K562 (cell line): ENCODE measurements at regions not wholly inside any gene's neighbourhood (a gene's known extent, or its start where the extent isn't known, plus 50 kb on each side); places are given as distances from the start of the nearest gene placed in this dataset.

ENCODE experiments used
- ATAC-seq: fragments of 200-7000 bp; cut with Tn5 transposase; 3 replicates; pipeline ENCODE4 v1.9.1; 2020; ENCODE audit warnings: moderate library complexity
- BruUV-seq: library from RNA; stranded (reverse); fragments of 400-500 nt; replicated peaks from 2 replicates; lab custom pipeline; 2021; lab: Mats Ljungman, UMichigan
- CTCF ChIA-PET: fragments of 300-600 bp; formaldehyde crosslinking; extraction: SDS; loops from one replicate; lab custom pipeline; 2021; ENCODE audit warnings: low intra/inter-chr PET ratio; lab: Yijun Ruan, JAX
- POLR2A ChIA-PET: fragments of 300-600, 350-650 bp; sonication (Branson Sonifier 250); formaldehyde crosslinking; extraction: SDS; loops from one replicate; lab custom pipeline; 2021; ENCODE audit warnings: antibody characterized with exemption, inconsistent platforms; lab: Yijun Ruan, JAX
- DNase-seq, 4 experiments: peaks; one replicate each; pipeline versions ENCODE4 v3.0.0 to v3.0.0-alpha.2; 2011 to 2018; ENCODE audit warnings: low spot score in 3 of 4, mixed read lengths in 3 of 4; ENCODE audit errors: extremely low read depth in 1 of 4
- FAIRE-seq: peaks from 2 replicates; lab custom pipeline; 2011; peaks lifted over from hg19 to GRCh38; lab: Jason Lieb, UNC
- H2AFZ ChIP-seq: 2 replicates; pipeline ENCODE4 v1.6.0; 2011; ENCODE audit warnings: low read depth, low read length, control low read depth, inconsistent platforms
- H3K27ac ChIP-seq: fragments of 200-600 bp; 3 replicates; pipeline ENCODE4 v1.8.0; 2011; ENCODE audit warnings: low read depth, mild to moderate bottlenecking, control low read depth, inconsistent platforms, low read length, moderate library complexity, mixed read lengths; ENCODE audit errors: extremely low read depth
- H3K27me3 ChIP-seq, 2 experiments: fragments of 300-600 bp in 1 of 2; 2 replicates in 1 of 2; 3 replicates in 1 of 2; pipeline versions ENCODE4 v1.6.0 to v1.8.0; 2011; ENCODE audit warnings: inconsistent platforms in 2 of 2, low read length in 2 of 2, mild to moderate bottlenecking in 1 of 2, mixed read lengths in 1 of 2, moderate library complexity in 1 of 2; ENCODE audit not compliant: control insufficient read depth in 2 of 2, insufficient read depth in 2 of 2
- H3K36me3 ChIP-seq: fragments of 300-600 bp; 3 replicates; pipeline ENCODE4 v1.8.0; 2011; ENCODE audit warnings: mild to moderate bottlenecking, low read length, inconsistent platforms; ENCODE audit not compliant: control insufficient read depth, insufficient read depth
- H3K4me1 ChIP-seq, 2 experiments: fragments of 200-600 bp in 1 of 2; replicated peaks in 1 of 2; 2 replicates in 1 of 2; 3 replicates in 1 of 2; pipeline versions ENCODE4 v1.5.1 to v1.8.0; 2011; ENCODE audit warnings: inconsistent platforms in 2 of 2, low read length in 2 of 2, mild to moderate bottlenecking in 1 of 2, mixed read lengths in 1 of 2, moderate library complexity in 1 of 2; ENCODE audit not compliant: control insufficient read depth in 2 of 2, insufficient read depth in 2 of 2
- H3K4me2 ChIP-seq: 2 replicates; pipeline ENCODE4 v1.6.1; 2011; ENCODE audit warnings: low read length, control low read depth, inconsistent platforms, mixed read lengths; ENCODE audit not compliant: insufficient read depth
- H3K4me3 ChIP-seq: fragments of 200-600 bp; sonication (generic), shearing (Covaris generic); 2 replicates; pipeline ENCODE4 v1.5.1; 2016; ENCODE audit warnings: control low read depth, inconsistent platforms
- H3K79me2 ChIP-seq: fragments of 200-600 bp; 3 replicates; pipeline ENCODE4 v1.8.0; 2011; ENCODE audit warnings: low read length, inconsistent platforms; ENCODE audit not compliant: control insufficient read depth, insufficient read depth
- H3K9ac ChIP-seq, 2 experiments: 2 replicates each; pipeline versions ENCODE4 v1.6.0 to v1.6.1; 2011; ENCODE audit warnings: low read depth in 2 of 2, low read length in 2 of 2, control low read depth in 1 of 2, inconsistent platforms in 1 of 2, mild to moderate bottlenecking in 1 of 2, mixed read lengths in 1 of 2; ENCODE audit not compliant: insufficient read depth in 1 of 2
- H3K9me1 ChIP-seq: one replicate; pipeline ENCODE4 v1.6.0; 2011; ENCODE audit warnings: inconsistent platforms, mild to moderate bottlenecking, low read length, moderate library complexity; ENCODE audit not compliant: control insufficient read depth, insufficient read depth
- H3K9me3 ChIP-seq: replicated peaks from 2 replicates; pipeline ENCODE4 v1.5.1; 2011; ENCODE audit warnings: low read depth, low read length, inconsistent platforms; ENCODE audit not compliant: control insufficient read depth, insufficient read depth
- H4K20me1 ChIP-seq: replicated peaks from 2 replicates; pipeline ENCODE4 v1.6.1; 2011; ENCODE audit warnings: low read length, inconsistent platforms, mixed read lengths; ENCODE audit not compliant: control insufficient read depth, insufficient read depth
- U2AF2 ChIP-seq: fragments of 200-400 bp; formaldehyde crosslinking; optimal IDR thresholded peaks from 2 replicates; pipeline ENCODE3; 2017; ENCODE audit warnings: low read depth, mild to moderate bottlenecking, low read length
- WHSC1 ChIP-seq: IDR thresholded peaks from one replicate; pipeline ENCODE4 v1.6.1; 2012; ENCODE audit warnings: low read length, control low read depth, inconsistent platforms
- WGBS: fragments of 100-300 bp; shearing (Covaris generic); methylation state at CpG from one replicate; pipeline ENCODE4 v1.1.6; 2016; ENCODE audit warnings: low coverage, mixed read lengths; ENCODE audit not compliant: insufficient coverage; ENCODE audit errors: missing lambda C conversion rate; 5-methylcytosine and 5-hydroxymethylcytosine counted together
- in situ Hi-C: fragments of 300-500 bp; cut with MboI; formaldehyde crosslinking; loops from 4 replicates; pipeline ENCODE4 v1.15.0; 2018; ENCODE audit warnings: inconsistent platforms, mixed read lengths
- intact Hi-C: fragments of 100-400 bp; cut with micrococcal nuclease; formaldehyde crosslinking; loops from 2 replicates; pipeline ENCODE4 v1.14.2; 2022
- TF ChIP-seq, protein P1 (sequence below): fragments of 200-400 bp; formaldehyde crosslinking; IDR thresholded peaks from 2 replicates; pipeline ENCODE4 v1.6.1; 2017; ENCODE audit warnings: mild to moderate bottlenecking, low read depth, low read length, moderate library complexity
- TF ChIP-seq, protein P2 (sequence below): IDR thresholded peaks from 3 replicates; pipeline ENCODE4 v1.6.1; 2011; ENCODE audit warnings: borderline replicate concordance, mild to moderate bottlenecking; ENCODE audit not compliant: insufficient read length, insufficient read depth
- TF ChIP-seq, protein P3 (sequence below), 3 experiments: IDR thresholded peaks in 2 of 3; conservative IDR thresholded peaks in 1 of 3; 2 replicates each; pipeline ENCODE4 v1.5.1; 2011 to 2012; ENCODE audit warnings: low read length in 3 of 3, mild to moderate bottlenecking in 3 of 3, control low read depth in 2 of 3, improper control_type of control experiment in 1 of 3, inconsistent platforms in 1 of 3, low read depth in 1 of 3, mixed read lengths in 1 of 3, moderate library complexity in 1 of 3; ENCODE audit not compliant: insufficient read depth in 2 of 3
- TF ChIP-seq, protein P4 (sequence below): fragments of 250-450 bp; sonication (Bioruptor Pico); IDR thresholded peaks from 2 replicates; pipeline ENCODE4 v1.4.0; 2020

DNA sequence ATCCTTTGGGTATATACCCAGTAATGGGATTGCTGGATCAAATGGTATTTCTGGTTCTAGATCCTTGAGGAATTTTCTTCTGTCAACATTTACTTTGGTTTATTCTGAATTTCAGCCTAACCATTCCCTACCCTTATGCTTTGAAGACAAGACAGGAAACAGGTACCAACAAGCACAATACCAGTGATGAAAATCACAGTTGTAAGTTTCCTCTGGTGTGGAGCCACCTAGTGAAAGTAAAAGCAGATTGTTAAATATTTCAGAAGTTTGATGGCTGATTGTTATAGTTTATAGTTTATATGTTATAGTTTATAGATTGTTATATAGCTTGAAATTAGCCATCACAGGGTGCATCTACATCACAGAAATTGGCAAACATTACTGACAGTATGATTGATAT, 104.5 kb upstream of the AGA start (continued):
- TF ChIP-seq, protein P1, sequence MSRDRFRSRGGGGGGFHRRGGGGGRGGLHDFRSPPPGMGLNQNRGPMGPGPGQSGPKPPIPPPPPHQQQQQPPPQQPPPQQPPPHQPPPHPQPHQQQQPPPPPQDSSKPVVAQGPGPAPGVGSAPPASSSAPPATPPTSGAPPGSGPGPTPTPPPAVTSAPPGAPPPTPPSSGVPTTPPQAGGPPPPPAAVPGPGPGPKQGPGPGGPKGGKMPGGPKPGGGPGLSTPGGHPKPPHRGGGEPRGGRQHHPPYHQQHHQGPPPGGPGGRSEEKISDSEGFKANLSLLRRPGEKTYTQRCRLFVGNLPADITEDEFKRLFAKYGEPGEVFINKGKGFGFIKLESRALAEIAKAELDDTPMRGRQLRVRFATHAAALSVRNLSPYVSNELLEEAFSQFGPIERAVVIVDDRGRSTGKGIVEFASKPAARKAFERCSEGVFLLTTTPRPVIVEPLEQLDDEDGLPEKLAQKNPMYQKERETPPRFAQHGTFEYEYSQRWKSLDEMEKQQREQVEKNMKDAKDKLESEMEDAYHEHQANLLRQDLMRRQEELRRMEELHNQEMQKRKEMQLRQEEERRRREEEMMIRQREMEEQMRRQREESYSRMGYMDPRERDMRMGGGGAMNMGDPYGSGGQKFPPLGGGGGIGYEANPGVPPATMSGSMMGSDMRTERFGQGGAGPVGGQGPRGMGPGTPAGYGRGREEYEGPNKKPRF: no peak
- TF ChIP-seq, protein P2, sequence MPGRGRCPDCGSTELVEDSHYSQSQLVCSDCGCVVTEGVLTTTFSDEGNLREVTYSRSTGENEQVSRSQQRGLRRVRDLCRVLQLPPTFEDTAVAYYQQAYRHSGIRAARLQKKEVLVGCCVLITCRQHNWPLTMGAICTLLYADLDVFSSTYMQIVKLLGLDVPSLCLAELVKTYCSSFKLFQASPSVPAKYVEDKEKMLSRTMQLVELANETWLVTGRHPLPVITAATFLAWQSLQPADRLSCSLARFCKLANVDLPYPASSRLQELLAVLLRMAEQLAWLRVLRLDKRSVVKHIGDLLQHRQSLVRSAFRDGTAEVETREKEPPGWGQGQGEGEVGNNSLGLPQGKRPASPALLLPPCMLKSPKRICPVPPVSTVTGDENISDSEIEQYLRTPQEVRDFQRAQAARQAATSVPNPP: no peak
- TF ChIP-seq WHSC1: no peak
- no peak for TF ChIP-seq U2AF2

DNA sequence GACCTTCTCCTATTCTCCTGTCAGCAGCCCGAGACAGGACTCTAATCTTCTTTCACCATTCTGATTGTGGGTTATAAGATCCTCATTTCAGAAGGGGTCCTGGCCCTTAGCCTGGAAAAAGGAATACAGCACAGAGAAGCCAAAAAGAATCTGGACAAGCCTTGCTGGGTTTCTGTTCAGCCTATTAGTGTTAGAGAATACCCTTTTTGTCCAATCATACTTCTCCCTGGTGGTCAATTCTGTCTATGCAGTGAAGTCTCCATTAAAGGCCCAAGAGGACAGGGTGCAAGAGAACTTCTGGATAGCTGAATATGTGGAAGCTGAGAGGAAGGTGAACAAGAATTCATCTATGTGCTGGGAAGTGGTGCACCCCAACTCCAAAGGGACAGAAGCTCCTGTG, 105.7 kb upstream of the AGA start:
- H3K4me3 ChIP-seq: no peak overlapping the region
- H3K9me1 ChIP-seq: no peaks in the 10 kb centered on the region
- H2AFZ ChIP-seq: no peak overlapping the region
- no peaks in the 10 kb centered on the region; a peak in 1 of 5 replicates for H3K4me1 ChIP-seq
- DNase-seq (no peak), ATAC-seq (0 out of 3 replicates have a peak, but pooled peaks have one; percentile 45), FAIRE-seq (no peak)
- no peak overlapping the region for H3K27ac ChIP-seq
- CTCF ChIA-PET: no interaction called here
- H3K36me3 ChIP-seq: no peaks in the 10 kb centered on the region
- in situ Hi-C loops: no loop called here
- no peaks in the 10 kb centered on the region for H3K9me3 ChIP-seq
- 0% methylated on average over 1 of the region's 1 CpG for WGBS
- H3K79me2 ChIP-seq: no peaks in the 10 kb centered on the region
- H3K9ac ChIP-seq: no peak overlapping the region
- TF ChIP-seq, protein P3, sequence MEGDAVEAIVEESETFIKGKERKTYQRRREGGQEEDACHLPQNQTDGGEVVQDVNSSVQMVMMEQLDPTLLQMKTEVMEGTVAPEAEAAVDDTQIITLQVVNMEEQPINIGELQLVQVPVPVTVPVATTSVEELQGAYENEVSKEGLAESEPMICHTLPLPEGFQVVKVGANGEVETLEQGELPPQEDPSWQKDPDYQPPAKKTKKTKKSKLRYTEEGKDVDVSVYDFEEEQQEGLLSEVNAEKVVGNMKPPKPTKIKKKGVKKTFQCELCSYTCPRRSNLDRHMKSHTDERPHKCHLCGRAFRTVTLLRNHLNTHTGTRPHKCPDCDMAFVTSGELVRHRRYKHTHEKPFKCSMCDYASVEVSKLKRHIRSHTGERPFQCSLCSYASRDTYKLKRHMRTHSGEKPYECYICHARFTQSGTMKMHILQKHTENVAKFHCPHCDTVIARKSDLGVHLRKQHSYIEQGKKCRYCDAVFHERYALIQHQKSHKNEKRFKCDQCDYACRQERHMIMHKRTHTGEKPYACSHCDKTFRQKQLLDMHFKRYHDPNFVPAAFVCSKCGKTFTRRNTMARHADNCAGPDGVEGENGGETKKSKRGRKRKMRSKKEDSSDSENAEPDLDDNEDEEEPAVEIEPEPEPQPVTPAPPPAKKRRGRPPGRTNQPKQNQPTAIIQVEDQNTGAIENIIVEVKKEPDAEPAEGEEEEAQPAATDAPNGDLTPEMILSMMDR (IDR thresholded peaks at IDR 0.05 in 2 of 3, conservative IDR thresholded peaks at IDR 0.05 in 1 of 3; ENCODE audit: insufficient read depth in 2 of 3, low read depth in 1 of 3, low read length in 3 of 3): 0 out of 6 replicates have a peak, but pooled peaks of 1 of the 3 experiments have one; percentile 3
- TF ChIP-seq, protein P4, sequence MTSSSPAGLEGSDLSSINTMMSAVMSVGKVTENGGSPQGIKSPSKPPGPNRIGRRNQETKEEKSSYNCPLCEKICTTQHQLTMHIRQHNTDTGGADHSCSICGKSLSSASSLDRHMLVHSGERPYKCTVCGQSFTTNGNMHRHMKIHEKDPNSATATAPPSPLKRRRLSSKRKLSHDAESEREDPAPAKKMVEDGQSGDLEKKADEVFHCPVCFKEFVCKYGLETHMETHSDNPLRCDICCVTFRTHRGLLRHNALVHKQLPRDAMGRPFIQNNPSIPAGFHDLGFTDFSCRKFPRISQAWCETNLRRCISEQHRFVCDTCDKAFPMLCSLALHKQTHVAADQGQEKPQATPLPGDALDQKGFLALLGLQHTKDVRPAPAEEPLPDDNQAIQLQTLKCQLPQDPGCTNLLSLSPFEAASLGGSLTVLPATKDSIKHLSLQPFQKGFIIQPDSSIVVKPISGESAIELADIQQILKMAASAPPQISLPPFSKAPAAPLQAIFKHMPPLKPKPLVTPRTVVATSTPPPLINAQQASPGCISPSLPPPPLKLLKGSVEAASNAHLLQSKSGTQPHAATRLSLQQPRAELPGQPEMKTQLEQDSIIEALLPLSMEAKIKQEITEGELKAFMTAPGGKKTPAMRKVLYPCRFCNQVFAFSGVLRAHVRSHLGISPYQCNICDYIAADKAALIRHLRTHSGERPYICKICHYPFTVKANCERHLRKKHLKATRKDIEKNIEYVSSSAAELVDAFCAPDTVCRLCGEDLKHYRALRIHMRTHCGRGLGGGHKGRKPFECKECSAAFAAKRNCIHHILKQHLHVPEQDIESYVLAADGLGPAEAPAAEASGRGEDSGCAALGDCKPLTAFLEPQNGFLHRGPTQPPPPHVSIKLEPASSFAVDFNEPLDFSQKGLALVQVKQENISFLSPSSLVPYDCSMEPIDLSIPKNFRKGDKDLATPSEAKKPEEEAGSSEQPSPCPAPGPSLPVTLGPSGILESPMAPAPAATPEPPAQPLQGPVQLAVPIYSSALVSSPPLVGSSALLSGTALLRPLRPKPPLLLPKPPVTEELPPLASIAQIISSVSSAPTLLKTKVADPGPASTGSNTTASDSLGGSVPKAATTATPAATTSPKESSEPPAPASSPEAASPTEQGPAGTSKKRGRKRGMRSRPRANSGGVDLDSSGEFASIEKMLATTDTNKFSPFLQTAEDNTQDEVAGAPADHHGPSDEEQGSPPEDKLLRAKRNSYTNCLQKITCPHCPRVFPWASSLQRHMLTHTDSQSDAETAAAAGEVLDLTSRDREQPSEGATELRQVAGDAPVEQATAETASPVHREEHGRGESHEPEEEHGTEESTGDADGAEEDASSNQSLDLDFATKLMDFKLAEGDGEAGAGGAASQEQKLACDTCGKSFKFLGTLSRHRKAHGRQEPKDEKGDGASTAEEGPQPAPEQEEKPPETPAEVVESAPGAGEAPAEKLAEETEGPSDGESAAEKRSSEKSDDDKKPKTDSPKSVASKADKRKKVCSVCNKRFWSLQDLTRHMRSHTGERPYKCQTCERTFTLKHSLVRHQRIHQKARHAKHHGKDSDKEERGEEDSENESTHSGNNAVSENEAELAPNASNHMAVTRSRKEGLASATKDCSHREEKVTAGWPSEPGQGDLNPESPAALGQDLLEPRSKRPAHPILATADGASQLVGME (CRISPR knock-in tag): no peak
- intact Hi-C loops: loop anchor here (5.0 kb wide), 1 partner anchor 166 kb away; no protein-coding TSS in a partner anchor
- POLR2A ChIA-PET: no interaction called here
- no TSS peak for BruUV-seq
- no peaks in the 10 kb centered on the region for H4K20me1 ChIP-seq
- no peak overlapping the region for H3K4me2 ChIP-seq
- H3K27me3 ChIP-seq: no peaks in the 10 kb centered on the region
